SW 1271 (cell line): ENCODE measurements at regions not wholly inside any gene's neighbourhood (a gene's known extent, or its start where the extent isn't known, plus 50 kb on each side); places are given as distances from the start of the nearest gene placed in this dataset.
"Not testable (repeated sequence)": the region's sequence is repeated elsewhere in the genome, so short reads cannot be mapped to it uniquely, and the experiment has no call there.

Experiments used
- DNase-seq, 2 experiments: peaks; one replicate each; lab custom pipeline; 2025; lab: John Stamatoyannopoulos, UW

DNA sequence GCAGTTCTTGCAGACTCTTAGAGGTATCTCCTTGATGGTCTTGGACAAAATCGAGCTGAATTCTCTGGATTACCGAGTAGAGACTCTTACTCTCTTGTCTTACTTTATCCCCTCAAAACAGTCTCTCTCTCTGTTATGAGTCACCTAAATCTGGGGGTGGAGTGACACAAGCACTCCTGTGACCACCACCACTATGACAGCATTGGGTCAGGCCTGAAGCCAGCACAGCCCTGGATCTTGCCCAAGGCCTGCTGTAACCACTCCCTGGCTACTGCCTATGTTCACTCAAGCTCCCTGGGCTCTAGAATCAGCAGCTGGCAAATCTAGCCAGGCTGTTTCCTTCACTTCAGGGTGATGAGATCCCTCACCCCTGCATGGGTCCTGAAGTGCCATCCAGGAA lies 662.5 kb downstream of the LUZP2 start:
- DNase-seq, result no peak

GRCh38 chr11:25163421-25163820 lies 666.6 kb downstream of the LUZP2 start:
- no peak for DNase-seq

- no peak for DNase-seq
Measured at GRCh38 chr11:25180187-25180586, 683.3 kb downstream of the LUZP2 start.

DNA sequence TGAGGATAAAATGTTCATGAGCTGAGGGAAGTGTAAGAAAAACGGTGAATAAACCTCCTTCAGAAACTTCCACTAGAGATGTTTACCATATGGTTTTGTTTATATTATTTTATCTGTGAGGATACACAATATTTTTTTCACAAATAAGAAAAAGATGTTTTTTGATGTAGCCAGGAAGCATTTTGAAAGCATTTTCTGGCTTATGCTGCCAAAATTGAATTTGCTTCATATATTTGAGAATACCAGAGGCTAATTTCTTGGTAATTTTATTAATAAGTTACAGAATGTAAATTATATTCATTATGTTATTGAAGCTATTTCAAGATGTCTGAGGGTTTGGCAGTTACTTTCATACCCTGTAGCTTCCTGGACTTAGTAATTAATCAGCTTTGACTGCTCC lies 686.6 kb downstream of the LUZP2 start:
- DNase-seq, result no peak

DNA sequence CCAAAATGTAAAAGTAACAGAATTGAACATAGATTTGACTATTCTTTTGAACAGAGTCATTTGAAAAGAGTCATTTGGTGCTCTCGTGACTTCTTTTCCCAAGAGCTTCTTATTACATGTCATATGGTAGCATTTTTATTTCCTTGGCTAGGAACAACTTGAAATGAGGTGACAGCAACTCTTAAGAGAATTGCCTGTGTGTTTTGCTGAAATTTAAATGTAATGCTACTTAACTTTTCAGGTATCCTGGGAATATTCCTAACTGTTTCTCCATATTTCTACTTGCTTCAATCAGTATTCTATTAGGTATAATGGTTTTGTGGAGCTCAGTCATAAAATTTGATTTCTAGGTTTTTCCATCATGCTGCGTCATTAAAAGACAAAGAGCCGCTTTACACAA lies 700.7 kb downstream of the LUZP2 start:
- no peak for DNase-seq

GRCh38 chr11:25198704-25199103 lies 701.9 kb downstream of the LUZP2 start:
- no peak for DNase-seq

DNA sequence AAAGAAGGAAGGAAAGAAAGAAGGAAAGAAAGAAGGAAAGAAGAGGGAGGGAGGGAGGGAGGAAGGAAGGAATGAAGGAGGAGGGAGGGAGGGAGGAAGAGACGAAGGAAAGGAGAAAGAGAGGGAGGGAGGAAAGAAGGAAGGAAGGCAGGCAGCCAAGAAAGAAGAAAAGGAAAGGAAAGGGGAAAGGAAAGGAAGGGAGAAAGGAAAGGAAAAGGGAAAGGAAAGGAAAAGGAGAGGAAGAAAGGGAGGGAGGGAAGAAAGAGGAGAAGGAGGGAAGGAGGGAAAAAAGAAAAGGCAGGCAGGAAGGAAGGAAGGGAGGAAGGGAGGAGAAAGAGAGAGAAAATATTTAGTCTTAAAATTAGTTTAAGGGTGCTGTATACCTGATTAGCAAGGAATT lies 704.1 kb downstream of the LUZP2 start:
- DNase-seq, result no peak

DNA sequence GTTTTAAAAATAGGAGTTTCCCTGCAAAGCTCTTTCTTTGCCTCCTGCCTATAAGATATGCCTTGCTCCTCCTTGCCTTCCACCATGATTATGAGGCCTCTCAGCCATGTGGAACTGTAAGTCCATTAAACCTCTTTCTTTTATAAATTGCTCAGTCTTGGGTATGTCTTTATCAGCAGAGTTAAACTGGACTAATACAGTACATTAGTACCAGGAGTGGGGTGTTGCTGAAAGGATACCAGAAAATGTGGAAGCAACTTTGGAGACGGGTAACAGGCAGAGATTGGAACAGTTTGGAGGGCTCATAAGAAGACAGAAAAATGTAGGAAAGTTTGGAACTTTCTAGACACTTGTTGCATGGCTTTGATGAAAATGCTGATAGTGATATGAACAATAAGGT lies 709.9 kb downstream of the LUZP2 start:
- DNase-seq, result no peak

- no peak for DNase-seq
Measured at GRCh38 chr11:25211635-25212254, 714.9 kb downstream of the LUZP2 start.

GRCh38 chr11:25214535-25215176 lies 717.8 kb downstream of the LUZP2 start:
- DNase-seq, result no peak

DNA sequence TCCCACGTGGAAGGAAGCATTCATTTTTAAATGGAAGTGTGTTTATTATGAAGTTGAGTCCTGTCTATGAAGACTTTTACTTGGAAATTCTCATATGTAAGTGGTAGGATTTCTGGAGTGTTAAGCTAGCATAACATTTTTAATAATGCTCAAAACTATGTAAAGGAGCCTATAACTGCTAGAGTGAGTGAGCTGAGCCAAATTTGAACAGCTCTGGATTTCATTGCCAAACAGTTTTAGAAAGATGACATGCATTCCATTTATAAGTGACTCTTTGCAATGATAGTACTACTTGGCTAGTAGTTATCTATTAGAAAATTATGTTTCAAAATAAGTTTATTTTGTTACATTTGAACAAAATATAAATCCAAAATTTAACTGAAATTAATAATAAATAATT lies 721.2 kb downstream of the LUZP2 start:
- no peak for DNase-seq

DNA sequence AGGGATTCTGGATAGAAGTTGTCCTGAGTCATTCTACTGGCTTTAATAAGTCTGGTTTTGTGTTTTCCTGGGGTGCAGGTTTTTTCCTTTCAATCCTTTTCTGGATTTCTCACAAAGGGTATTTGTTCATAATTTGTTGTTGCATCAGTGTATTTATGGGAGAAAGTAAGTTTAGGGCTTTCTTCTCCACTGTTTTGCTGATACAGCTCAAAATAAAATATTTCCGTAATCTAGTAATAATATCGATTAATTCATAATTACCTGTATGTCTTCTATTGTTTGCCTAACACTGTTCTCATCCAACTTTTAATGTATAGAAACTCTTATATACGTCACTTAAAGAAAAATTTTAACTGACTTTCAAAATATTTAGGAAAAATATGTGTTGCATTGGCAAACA lies 728.2 kb downstream of the LUZP2 start:
- no peak for DNase-seq

DNA sequence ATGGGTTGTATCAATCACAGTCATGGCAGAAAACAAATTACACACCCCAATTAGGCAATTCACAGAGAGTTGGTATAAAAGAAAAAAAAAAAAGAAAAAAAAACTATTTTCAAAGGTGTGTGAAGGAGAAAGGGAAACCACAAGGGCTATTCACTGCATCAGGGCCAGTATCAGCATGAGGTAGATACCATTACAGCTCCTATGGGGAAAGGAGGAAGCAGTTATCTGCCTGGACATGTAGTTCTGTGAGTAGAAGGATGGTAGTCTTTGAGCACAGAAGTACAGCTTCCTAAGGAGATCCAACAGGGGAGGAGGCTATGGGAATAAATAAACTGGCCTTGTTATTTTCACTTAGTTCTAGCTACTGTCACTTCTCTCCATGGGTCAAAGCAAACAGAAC lies 746.1 kb downstream of the LUZP2 start:
- DNase-seq, result no peak

DNA sequence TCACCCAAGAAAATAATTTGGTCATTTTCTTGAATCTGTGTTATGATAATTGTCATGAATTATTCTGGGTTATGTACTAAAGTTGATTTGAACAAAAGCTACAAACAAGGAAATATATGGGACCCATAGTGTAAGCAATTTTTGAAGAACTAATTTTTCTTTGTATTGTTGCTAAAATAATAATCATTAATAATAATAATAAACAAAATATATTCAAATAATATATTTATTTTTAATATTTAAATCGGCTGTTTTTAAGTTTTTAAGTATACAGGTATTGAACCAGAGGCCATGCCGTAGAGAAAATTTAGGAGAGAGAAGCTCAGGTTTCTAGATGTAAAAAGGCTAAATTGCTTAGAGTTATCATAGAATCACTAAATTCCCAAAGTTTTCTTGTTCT lies 747.3 kb downstream of the LUZP2 start:
- no peak for DNase-seq

DNA sequence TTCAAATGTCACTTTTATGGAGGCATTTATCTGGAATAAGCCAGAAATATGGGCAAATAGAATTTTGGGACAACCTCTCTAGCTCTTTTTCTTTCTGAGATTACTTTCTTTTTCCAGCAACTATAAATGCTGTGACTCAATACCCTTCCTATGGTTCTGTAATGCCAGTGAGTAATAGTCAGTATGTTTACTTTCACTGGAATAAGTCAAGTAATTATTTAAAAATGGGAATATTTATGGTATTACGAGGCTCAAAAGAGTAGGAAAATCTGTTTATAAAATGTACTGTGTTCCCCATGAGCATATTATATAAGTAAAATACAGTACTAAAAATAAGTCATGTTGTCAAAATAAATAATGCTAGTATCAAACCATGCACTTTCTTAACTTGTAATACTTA lies 750.5 kb downstream of the LUZP2 start:
- DNase-seq, result no peak

- DNase-seq, result no peak
Measured at GRCh38 chr11:25252854-25253253, 756.0 kb downstream of the LUZP2 start.

- not testable (repeated sequence) for DNase-seq
Measured at GRCh38 chr11:25263861-25264260, 767.0 kb downstream of the LUZP2 start.

DNA sequence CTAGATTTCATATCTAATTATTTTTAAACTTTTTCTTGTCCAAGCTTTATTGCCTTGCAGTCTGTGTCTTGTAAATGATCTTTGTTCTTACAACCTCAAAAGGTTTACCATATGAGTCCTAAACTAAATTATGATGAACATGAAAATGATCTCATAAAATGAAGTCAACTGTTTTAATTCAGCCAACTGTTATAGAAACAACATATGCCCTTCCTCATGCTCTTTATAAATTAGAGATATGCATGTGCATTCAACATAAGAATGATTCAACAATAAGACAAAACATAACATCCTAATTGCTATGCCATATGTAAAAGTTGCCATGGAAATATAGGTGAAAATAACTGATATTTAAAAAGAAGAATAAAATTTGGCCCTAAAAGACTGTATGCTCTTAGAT lies 774.4 kb downstream of the LUZP2 start:
- no peak for DNase-seq

DNA sequence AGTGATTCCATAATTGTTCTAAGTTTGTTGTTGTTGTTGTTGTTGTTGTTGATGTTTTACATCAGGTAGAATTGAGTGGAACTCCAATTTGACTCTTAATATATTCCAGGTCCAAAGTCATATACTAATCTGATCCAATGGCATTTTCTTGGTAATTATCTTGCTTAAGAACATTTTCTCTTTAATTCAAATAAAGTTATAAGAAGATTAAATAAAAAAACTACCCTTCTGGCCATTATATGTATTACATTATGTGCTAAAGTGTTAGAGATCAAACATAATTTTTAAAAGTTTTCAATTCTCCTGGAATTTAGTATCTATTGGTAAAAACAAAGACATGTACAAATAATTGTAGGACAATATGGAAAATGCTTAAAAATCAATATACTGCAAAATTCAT lies 775.4 kb downstream of the LUZP2 start:
- DNase-seq, result no peak

DNA sequence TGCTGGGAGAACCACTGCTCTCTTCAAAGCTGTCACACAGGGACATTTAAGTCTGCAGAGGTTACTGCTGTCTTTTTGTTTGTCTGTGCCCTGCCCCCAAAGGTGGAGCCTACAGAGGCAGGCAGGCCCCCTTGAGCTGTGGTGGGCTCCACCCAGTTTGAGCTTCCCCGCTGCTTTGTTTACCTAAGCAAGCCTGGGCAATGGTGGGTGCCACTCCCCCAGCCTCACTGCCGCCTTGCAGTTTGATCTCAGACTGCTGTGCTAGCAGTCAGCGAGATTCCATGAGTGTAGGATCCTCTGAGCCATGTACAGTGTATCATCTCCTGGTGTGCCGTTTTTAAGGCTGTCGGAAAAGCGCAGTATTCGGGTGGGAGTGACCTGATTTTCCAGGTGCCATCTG lies 784.0 kb downstream of the LUZP2 start:
- DNase-seq, result not testable (repeated sequence)

- DNase-seq, result no peak
Measured at GRCh38 chr11:25293166-25293565, 796.3 kb downstream of the LUZP2 start.

DNA sequence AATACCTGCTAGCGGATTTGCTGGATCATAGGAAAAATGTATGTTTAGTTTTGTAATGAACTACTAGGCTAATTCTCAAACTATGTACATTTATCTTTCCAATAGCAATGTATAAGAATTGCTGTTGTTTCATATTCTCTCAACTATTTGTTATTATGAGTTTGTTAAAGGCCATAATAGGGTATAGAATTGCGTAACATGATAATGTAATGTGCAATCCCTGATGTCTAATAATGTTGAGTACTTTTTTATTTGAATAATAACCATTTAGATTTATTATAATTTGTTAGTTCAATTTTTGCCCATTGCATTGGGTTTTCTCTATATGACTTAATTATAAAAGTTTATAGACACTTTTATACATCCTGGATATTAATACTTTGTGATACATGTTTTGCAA lies 801.6 kb downstream of the LUZP2 start:
- no peak for DNase-seq

DNA sequence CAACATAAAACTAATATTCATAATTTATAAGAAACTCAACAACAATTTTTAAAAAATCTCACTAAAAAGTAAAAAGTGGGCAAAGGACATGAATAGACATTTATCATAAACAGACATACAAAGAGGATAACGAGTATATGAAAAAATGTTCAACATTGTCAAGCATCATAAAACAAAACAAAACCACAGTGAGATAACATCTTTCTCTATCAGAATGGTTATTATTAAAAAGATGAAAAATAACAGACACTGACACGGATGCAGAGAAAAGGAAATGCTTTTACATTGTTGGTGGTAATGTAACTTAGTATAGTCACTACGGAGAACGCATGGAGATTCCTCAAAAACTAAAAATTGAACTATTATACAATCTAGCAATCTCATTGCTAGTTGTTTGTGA lies 813.0 kb downstream of the LUZP2 start:
- no peak for DNase-seq

- no peak for DNase-seq
Measured at GRCh38 chr11:25317216-25317615, 820.4 kb downstream of the LUZP2 start.
